HepG2 (cell line): ENCODE measurements at regions not wholly inside any gene's neighbourhood (a gene's known extent, or its start where the extent isn't known, plus 50 kb on each side); places are given as distances from the start of the nearest gene placed in this dataset.

ENCODE experiments used
- NFE2L1 ChIP-seq: sonication (generic); formaldehyde crosslinking; IDR thresholded peaks from 2 replicates; pipeline ENCODE4 v1.4.0; 2020; ENCODE audit warnings: missing genetic modification reagents, mild to moderate bottlenecking, borderline replicate concordance
- ZNF605 ChIP-seq: sonication (generic); formaldehyde crosslinking; IDR thresholded peaks from 2 replicates; pipeline ENCODE4 v1.8.0; 2022; ENCODE audit warnings: mild to moderate bottlenecking, missing genetic modification reagents

GRCh38 chr2:184154438-184154837, 443.9 kb upstream of the ZNF804A start:
- TF ChIP-seq NFE2L1 (CRISPR knock-in tag) (no peak), ZNF605 (CRISPR knock-in tag) (no peak)
